Hepatocyte (in vitro differentiated cells): ENCODE measurements at regions not wholly inside any gene's neighbourhood (a gene's known extent, or its start where the extent isn't known, plus 50 kb on each side); places are given as distances from the start of the nearest gene placed in this dataset.

Experiments used
- CTCF ChIP-seq: fragments of 200-600 bp; sonication (generic); IDR thresholded peaks from 2 replicates; pipeline ENCODE4 v1.5.1; 2016; ENCODE audit warnings: antibody characterized with exemption, mild to moderate bottlenecking; ENCODE audit not compliant: poor library complexity
- EZH2 ChIP-seq: fragments of 200-600 bp; sonication (generic); IDR thresholded peaks from 2 replicates; pipeline ENCODE4 v1.6.1; 2016; ENCODE audit warnings: antibody characterized with exemption, mild to moderate bottlenecking, borderline replicate concordance

GRCh38 chr1:198435056-198435455, 105.4 kb downstream of the ATP6V1G3 start:
- TF ChIP-seq CTCF (no peak), EZH2 (no peak)
